AG09319 (cell line): ENCODE measurements at regions not wholly inside any gene's neighbourhood (a gene's known extent, or its start where the extent isn't known, plus 50 kb on each side); places are given as distances from the start of the nearest gene placed in this dataset.
A peak's percentile ranks its signal among the peaks of the same experiment; 100 is the strongest.

ENCODE experiments used
- DNase-seq: peaks from one replicate; pipeline ENCODE4 v3.0.0-alpha.2; 2010; ENCODE audit warnings: low read depth; ENCODE audit errors: extremely low read depth
- TF ChIP-seq, protein P1 (sequence below): IDR thresholded peaks from 2 replicates; pipeline ENCODE4 v1.5.1; 2011; ENCODE audit warnings: low read depth, mild to moderate bottlenecking, inconsistent platforms, low read length, moderate library complexity

DNA sequence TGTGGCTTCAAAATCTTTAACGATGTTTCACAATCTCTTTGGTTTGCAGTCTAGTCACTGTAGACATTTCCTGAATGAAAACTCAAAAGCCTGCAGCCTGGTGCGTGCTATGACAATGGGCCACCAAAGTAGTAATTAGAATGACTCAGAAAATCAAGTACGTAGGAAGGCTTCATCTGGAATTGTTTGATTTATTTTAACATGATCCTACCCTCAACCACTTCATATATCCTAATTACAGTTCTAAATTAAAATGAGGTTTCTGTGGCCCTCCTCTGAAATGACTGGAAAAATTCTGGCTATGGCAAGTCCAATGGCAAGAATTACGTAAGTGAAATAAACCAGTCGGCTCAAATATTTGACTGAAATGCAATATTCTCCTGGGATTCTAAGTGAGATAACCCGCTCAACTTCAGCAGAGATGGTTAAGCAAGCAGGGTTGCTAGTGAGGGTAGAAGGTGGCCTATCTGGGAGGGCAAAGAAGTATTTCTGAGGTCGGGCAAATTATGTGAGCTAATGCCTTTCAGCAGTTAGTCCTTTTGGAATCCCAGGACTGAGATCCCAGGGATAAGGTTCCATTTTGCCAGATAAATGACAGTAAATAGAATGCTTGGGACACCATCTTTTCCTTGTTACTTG lies 145.6 kb upstream of the MYOCD start:
- TF ChIP-seq, protein P1, sequence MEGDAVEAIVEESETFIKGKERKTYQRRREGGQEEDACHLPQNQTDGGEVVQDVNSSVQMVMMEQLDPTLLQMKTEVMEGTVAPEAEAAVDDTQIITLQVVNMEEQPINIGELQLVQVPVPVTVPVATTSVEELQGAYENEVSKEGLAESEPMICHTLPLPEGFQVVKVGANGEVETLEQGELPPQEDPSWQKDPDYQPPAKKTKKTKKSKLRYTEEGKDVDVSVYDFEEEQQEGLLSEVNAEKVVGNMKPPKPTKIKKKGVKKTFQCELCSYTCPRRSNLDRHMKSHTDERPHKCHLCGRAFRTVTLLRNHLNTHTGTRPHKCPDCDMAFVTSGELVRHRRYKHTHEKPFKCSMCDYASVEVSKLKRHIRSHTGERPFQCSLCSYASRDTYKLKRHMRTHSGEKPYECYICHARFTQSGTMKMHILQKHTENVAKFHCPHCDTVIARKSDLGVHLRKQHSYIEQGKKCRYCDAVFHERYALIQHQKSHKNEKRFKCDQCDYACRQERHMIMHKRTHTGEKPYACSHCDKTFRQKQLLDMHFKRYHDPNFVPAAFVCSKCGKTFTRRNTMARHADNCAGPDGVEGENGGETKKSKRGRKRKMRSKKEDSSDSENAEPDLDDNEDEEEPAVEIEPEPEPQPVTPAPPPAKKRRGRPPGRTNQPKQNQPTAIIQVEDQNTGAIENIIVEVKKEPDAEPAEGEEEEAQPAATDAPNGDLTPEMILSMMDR, result no peak
- DNase-seq, result peak; percentile 55

DNA sequence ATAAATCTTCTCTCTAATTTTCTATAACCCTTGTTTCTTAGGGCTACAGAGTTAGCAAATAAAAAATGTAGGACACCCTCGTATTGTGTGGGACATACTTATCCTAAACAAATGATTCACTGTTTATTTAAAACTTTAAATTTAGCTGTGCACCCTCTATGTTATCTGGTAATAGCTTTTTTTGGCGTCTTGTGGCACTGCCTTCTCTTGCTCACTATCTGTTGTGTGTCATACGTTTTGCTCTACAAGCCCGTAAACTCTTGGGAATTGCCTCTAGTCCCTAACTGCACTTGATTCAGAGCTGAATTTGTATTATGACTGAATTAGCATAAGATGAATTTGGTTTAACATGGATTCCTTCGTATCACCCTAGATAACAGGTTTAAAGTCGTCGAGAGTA lies 144.3 kb upstream of the MYOCD start:
- no peak for DNase-seq
- TF ChIP-seq, protein P1, result no peak

DNA sequence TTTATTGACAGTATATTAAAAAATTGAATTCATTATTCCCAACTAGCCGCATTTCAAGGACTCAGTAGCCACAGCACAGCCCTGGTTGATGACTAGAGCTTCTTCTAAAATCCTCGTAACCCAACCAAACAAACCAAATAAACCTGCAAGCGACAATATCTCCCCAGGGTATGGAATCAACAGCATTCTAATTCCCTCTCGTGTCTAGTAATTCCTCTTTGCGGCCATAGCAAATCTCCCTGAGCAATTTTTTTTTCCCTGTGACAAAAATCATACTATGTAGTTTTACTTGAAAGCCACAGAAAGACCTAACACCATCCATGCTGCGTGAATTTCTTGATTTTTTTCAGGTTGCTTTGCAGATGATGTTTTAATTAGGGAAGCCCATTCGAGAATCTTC lies 143.4 kb upstream of the MYOCD start:
- no peak for DNase-seq
- TF ChIP-seq, protein P1, result no peak

DNA sequence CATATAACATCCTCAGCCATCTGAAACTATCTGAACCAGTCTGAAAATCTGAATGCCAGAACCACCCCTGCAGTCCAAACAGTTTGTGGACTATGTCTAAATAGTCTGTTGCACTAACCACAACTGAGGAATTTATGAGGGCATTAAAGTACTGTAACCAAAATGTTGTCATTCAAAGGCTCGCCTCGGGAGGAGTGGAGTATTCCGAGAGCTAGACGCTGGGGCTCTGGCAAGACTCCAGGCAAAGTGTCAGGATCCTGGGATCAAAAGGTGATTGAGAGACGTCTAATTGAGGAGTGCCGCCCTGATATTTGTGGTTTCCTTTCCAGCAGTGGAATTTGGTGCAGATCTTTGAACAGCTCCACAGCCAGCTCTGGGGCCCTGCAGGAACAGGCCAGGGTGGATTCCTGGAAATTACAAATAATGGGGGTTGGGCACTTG lies 142.9 kb upstream of the MYOCD start:
- TF ChIP-seq, protein P1, result no peak
- DNase-seq, result no peak

DNA sequence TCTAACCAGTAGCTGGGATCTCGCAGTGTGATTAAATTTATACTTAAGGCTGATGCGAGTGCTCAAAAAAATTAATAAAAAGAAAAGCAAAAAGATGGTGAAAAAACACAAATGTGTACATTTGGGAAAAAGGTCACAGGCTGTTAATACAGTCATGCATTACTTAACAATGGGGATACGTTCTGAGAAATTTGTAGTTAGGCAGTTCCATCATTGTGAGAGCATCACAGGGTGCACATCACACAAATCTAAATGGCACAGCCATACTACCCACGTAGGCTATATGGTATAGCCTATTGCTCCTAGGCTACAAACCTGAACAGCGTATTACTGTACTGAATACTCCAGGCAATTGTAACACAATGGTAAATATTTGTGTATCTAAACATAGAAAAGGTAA lies 142.4 kb upstream of the MYOCD start:
- DNase-seq, result no peak
- TF ChIP-seq, protein P1, result no peak

DNA sequence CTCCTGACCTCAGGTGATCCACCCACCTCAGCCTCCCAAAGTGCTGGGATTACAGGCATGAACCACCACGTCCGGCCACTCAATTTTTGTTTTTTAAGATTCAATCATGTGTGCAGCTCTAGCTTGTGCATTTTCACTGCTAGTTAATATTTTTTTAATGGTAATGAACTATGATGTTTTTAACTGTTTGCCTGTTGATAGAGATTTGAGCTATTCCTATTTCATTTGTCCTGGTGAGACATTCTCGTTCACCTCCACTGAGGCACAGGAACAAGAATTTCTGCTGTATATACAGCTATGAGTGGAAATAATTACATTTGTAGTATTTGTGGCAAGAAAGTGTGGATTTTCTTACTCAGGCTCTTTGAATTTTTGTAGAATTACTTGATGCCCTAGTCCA lies 137.7 kb upstream of the MYOCD start:
- DNase-seq, result no peak
- TF ChIP-seq, protein P1, result no peak

DNA sequence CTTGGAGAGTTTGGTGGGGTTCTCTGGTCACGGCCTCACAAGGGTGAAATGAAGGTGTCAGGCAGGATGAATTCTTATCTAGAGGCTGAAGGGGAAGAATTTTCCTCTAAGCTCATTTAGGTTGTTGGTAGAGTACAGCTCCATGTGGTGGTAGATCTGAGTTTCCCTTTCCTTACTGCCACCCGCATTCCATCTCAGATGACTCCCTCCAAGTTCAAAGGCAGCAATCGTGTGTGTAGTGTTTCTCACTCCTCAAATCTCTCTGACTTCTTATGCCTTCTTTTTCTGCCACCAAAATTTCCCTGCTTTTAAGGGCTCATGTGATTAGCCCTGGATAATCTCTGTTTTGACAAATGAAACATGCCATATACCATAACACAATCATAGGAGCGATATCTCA lies 135.5 kb upstream of the MYOCD start:
- TF ChIP-seq, protein P1, result no peak

More for the DNA sequence above, 135.5 kb upstream of the MYOCD start:
- DNase-seq, result no peak
